Cardiac muscle cell (in vitro differentiated cells and primary cell): ENCODE measurements at regions not wholly inside any gene's neighbourhood (a gene's known extent, or its start where the extent isn't known, plus 50 kb on each side); places are given as distances from the start of the nearest gene placed in this dataset.

ENCODE experiments used
- DNase-seq, 2 donors: peaks; one replicate each; pipeline versions ENCODE4 v3.0.0 to v3.0.0-alpha.2; 2010 to 2017; ENCODE audit warnings: low read depth in 1 of 2, low spot score in 1 of 2
- H3K27ac ChIP-seq: fragments of 200-600 bp; sonication (generic); 2 replicates; pipeline ENCODE4 v1.5.1; 2016
- H3K27me3 ChIP-seq: fragments of 200-600 bp; sonication (generic); 2 replicates; pipeline ENCODE4 v1.6.0; 2016; ENCODE audit warnings: control low read depth
- H3K36me3 ChIP-seq: fragments of 200-600 bp; sonication (generic); 2 replicates; pipeline ENCODE4 v1.5.1; 2016; ENCODE audit warnings: control low read depth
- H3K4me1 ChIP-seq: fragments of 200-600 bp; sonication (generic); 2 replicates; pipeline ENCODE4 v1.8.1; 2017; ENCODE audit warnings: low read depth, mild to moderate bottlenecking, mixed run types
- H3K4me3 ChIP-seq: fragments of 200-600 bp; sonication (generic); 2 replicates; pipeline ENCODE4 v1.5.1; 2016; ENCODE audit warnings: mild to moderate bottlenecking
- H3K9me3 ChIP-seq: fragments of 200-600 bp; sonication (generic); 2 replicates; pipeline ENCODE4 v1.5.1; 2017; ENCODE audit warnings: low read depth, mild to moderate bottlenecking, control low read depth
- CTCF ChIP-seq: IDR thresholded peaks from 2 replicates; pipeline ENCODE4 v1.5.1; 2012; ENCODE audit warnings: low read depth, mild to moderate bottlenecking, low read length

GRCh38 chr9:22617156-22617555 lies 170.5 kb downstream of the DMRTA1 start:
- H3K9me3 ChIP-seq, result no peaks in the 10 kb centered on the region
- no peaks in the 10 kb centered on the region for H3K36me3 ChIP-seq
- TF ChIP-seq CTCF, result no peak
- DNase-seq, result no peak
- H3K27ac ChIP-seq, result no peak overlapping the region
- no peaks in the 10 kb centered on the region for H3K4me1 ChIP-seq
- H3K4me3 ChIP-seq, result no peak overlapping the region
- no peaks in the 10 kb centered on the region for H3K27me3 ChIP-seq

GRCh38 chr9:22622815-22623214 lies 176.2 kb downstream of the DMRTA1 start:
- Histone ChIP-seq H3K36me3 (no peaks in the 10 kb centered on the region), H3K4me3 (no peak overlapping the region), H3K4me1 (no peaks in the 10 kb centered on the region), H3K27me3 (no peaks in the 10 kb centered on the region), H3K27ac (no peak overlapping the region), H3K9me3 (no peaks in the 10 kb centered on the region)
- DNase-seq, result no peak
- no peak for TF ChIP-seq CTCF

GRCh38 chr9:22623236-22623635 lies 176.6 kb downstream of the DMRTA1 start:
- H3K27ac ChIP-seq, result no peak overlapping the region
- no peaks in the 10 kb centered on the region for H3K27me3 ChIP-seq
- no peaks in the 10 kb centered on the region for H3K9me3 ChIP-seq
- H3K36me3 ChIP-seq, result no peaks in the 10 kb centered on the region
- no peak for DNase-seq
- no peaks in the 10 kb centered on the region for H3K4me1 ChIP-seq
- no peak overlapping the region for H3K4me3 ChIP-seq
- TF ChIP-seq CTCF, result no peak

- Histone ChIP-seq H3K9me3 (no peaks in the 10 kb centered on the region), H3K27me3 (no peaks in the 10 kb centered on the region), H3K27ac (no peak overlapping the region), H3K4me3 (no peak overlapping the region), H3K4me1 (no peaks in the 10 kb centered on the region), H3K36me3 (no peaks in the 10 kb centered on the region)
- no peak for DNase-seq
- TF ChIP-seq CTCF, result no peak
Measured at GRCh38 chr9:22625540-22625939, 178.9 kb downstream of the DMRTA1 start.

GRCh38 chr9:22643541-22643940 lies 196.9 kb downstream of the DMRTA1 start:
- H3K4me3 ChIP-seq, result no peak overlapping the region
- H3K27me3 ChIP-seq, result no peaks in the 10 kb centered on the region
- H3K9me3 ChIP-seq, result no peaks in the 10 kb centered on the region
- H3K36me3 ChIP-seq, result no peaks in the 10 kb centered on the region
- no peak for DNase-seq
- TF ChIP-seq CTCF, result no peak
- no peaks in the 10 kb centered on the region for H3K4me1 ChIP-seq
- no peak overlapping the region for H3K27ac ChIP-seq

GRCh38 chr9:22645893-22646292 lies 199.3 kb downstream of the DMRTA1 start:
- TF ChIP-seq CTCF, result no peak
- Histone ChIP-seq H3K9me3 (no peaks in the 10 kb centered on the region), H3K4me3 (no peak overlapping the region), H3K36me3 (no peaks in the 10 kb centered on the region), H3K27ac (no peak overlapping the region), H3K27me3 (no peaks in the 10 kb centered on the region), H3K4me1 (no peaks in the 10 kb centered on the region)
- no peak for DNase-seq
